Hepatocyte (in vitro differentiated cells): ENCODE measurements at regions not wholly inside any gene's neighbourhood (a gene's known extent, or its start where the extent isn't known, plus 50 kb on each side); places are given as distances from the start of the nearest gene placed in this dataset.

Experiments used
- DNase-seq: peaks from one replicate; pipeline ENCODE4 v3.0.0-alpha.2; 2016; ENCODE audit warnings: low spot score
- H2AFZ ChIP-seq: fragments of 200-600 bp; sonication (generic); 2 replicates; pipeline ENCODE4 v1.6.0; 2016; ENCODE audit warnings: antibody characterized with exemption, mild to moderate bottlenecking
- H3K27ac ChIP-seq: fragments of 200-600 bp; sonication (generic); 2 replicates; pipeline ENCODE4 v1.5.1; 2016; ENCODE audit warnings: mild to moderate bottlenecking
- H3K27me3 ChIP-seq: fragments of 200-600 bp; sonication (generic); 2 replicates; pipeline ENCODE4 v1.6.1; 2016
- H3K36me3 ChIP-seq: fragments of 200-600 bp; sonication (generic); replicated peaks from 2 replicates; pipeline ENCODE4 v1.5.1; 2016; ENCODE audit warnings: low read depth; ENCODE audit not compliant: insufficient read depth
- H3K4me1 ChIP-seq: fragments of 200-600 bp; sonication (generic); 2 replicates; pipeline ENCODE4 v1.5.1; 2016; ENCODE audit warnings: mild to moderate bottlenecking, moderate library complexity; ENCODE audit not compliant: insufficient read depth
- H3K4me2 ChIP-seq: fragments of 200-600 bp; sonication (generic); 2 replicates; pipeline ENCODE4 v1.6.0; 2016
- H3K4me3 ChIP-seq: fragments of 200-600 bp; sonication (generic); 2 replicates; pipeline ENCODE4 v1.5.1; 2016; ENCODE audit warnings: mild to moderate bottlenecking
- H3K79me2 ChIP-seq: fragments of 200-600 bp; sonication (generic); 2 replicates; pipeline ENCODE4 v1.6.0; 2017; ENCODE audit warnings: mild to moderate bottlenecking
- H3K9me2 ChIP-seq: fragments of 200-600 bp; sonication (generic); replicated peaks from 2 replicates; pipeline ENCODE4 v1.6.0; 2017; ENCODE audit warnings: mild to moderate bottlenecking; ENCODE audit not compliant: insufficient read depth
- H3K9me3 ChIP-seq: fragments of 200-600 bp; sonication (generic); 2 replicates; pipeline ENCODE4 v1.5.1; 2016; ENCODE audit warnings: low read depth, mild to moderate bottlenecking
- H4K20me1 ChIP-seq: fragments of 200-600 bp; sonication (generic); 2 replicates; pipeline ENCODE4 v1.6.0; 2016; ENCODE audit warnings: mild to moderate bottlenecking; ENCODE audit not compliant: insufficient read depth, poor library complexity, severe bottlenecking
- EZH2 ChIP-seq: fragments of 200-600 bp; sonication (generic); IDR thresholded peaks from 2 replicates; pipeline ENCODE4 v1.6.1; 2016; ENCODE audit warnings: antibody characterized with exemption, mild to moderate bottlenecking, borderline replicate concordance
- EZH2phosphoT487 ChIP-seq: fragments of 200-600 bp; sonication (generic); IDR thresholded peaks from one replicate; pipeline ENCODE4 v1.6.1; 2018; ENCODE audit warnings: antibody characterized with exemption, mild to moderate bottlenecking, low read depth, moderate library complexity; ENCODE audit not compliant: unreplicated experiment, severe bottlenecking
- WGBS: methylation state at CpG from one replicate; pipeline ENCODE4 v1.1.6; 2016; ENCODE audit warnings: low lambda C conversion rate; ENCODE audit errors: missing lambda C conversion rate; 5-methylcytosine and 5-hydroxymethylcytosine counted together
- TF ChIP-seq, protein P1 (sequence below): fragments of 200-600 bp; sonication (generic); IDR thresholded peaks from 2 replicates; pipeline ENCODE4 v1.5.1; 2016; ENCODE audit warnings: antibody characterized with exemption, mild to moderate bottlenecking; ENCODE audit not compliant: poor library complexity

DNA sequence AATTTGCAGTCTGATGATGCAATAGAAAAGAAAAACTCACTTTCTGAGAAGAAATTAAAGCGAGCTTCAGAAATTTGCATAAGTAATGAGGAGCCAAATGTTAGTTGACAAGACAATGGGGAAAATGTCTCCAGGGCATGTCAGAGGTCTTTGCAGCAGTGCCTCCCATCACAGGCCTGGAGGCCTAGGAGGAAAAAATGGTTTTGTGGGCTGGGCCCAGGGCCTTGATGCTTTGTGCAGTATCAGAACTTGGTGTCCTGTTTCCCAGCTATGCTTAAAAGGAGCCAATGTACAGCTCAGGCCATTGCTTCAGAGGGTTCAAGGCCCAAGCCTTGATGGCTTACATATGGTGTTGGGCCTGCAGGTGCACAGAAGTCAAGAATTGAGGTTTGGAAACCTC, 298.4 kb downstream of the SMARCA2 start:
- Histone ChIP-seq H3K27me3 (no peaks in the 10 kb centered on the region), H2AFZ (no peak overlapping the region), H3K9me2 (no peaks in the 10 kb centered on the region), H3K4me2 (no peak overlapping the region), H3K4me1 (no peaks in the 10 kb centered on the region), H4K20me1 (no peaks in the 10 kb centered on the region), H3K36me3 (no peaks in the 10 kb centered on the region), H3K4me3 (no peak overlapping the region), H3K79me2 (no peaks in the 10 kb centered on the region), H3K9me3 (peaks cover 19% of the 10 kb centered on the region), H3K27ac (no peak overlapping the region)
- no peak for DNase-seq
- 92% methylated on average over 1 of the region's 1 CpG for WGBS
- TF ChIP-seq, protein P1, sequence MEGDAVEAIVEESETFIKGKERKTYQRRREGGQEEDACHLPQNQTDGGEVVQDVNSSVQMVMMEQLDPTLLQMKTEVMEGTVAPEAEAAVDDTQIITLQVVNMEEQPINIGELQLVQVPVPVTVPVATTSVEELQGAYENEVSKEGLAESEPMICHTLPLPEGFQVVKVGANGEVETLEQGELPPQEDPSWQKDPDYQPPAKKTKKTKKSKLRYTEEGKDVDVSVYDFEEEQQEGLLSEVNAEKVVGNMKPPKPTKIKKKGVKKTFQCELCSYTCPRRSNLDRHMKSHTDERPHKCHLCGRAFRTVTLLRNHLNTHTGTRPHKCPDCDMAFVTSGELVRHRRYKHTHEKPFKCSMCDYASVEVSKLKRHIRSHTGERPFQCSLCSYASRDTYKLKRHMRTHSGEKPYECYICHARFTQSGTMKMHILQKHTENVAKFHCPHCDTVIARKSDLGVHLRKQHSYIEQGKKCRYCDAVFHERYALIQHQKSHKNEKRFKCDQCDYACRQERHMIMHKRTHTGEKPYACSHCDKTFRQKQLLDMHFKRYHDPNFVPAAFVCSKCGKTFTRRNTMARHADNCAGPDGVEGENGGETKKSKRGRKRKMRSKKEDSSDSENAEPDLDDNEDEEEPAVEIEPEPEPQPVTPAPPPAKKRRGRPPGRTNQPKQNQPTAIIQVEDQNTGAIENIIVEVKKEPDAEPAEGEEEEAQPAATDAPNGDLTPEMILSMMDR: no peak
- no peak for TF ChIP-seq EZH2phosphoT487

DNA sequence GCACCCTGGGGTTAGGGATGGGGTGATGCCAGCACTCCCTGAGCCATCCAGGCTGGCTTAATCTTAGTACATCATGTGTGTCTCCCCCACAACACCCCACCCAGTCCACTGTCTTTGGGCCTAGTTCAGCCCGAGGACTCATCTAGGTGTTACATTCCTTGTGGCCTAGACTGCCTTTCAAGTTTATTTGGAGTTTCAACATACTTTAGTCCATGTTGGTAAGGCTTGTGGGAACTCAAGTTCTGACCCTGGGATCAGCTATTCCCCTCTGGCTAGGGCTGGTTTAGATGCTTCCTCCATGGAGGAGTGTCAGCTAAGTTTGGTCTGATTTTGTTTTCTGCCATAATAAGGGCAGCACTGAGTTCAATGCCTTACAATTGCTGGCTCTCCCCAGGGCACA, 302.4 kb downstream of the SMARCA2 start:
- Histone ChIP-seq H3K79me2 (no peaks in the 10 kb centered on the region), H3K9me3 (peaks cover 5% of the 10 kb centered on the region), H4K20me1 (no peaks in the 10 kb centered on the region), H3K4me2 (no peak overlapping the region), H3K27me3 (no peaks in the 10 kb centered on the region), H3K4me1 (no peaks in the 10 kb centered on the region), H2AFZ (no peak overlapping the region), H3K4me3 (no peak overlapping the region), H3K9me2 (no peaks in the 10 kb centered on the region), H3K36me3 (no peaks in the 10 kb centered on the region), H3K27ac (no peak overlapping the region)
- TF ChIP-seq EZH2phosphoT487: no peak
- no peak for TF ChIP-seq EZH2
- TF ChIP-seq, protein P1: no peak
- DNase-seq: no peak
- WGBS: 80% methylated on average over 1 of the region's 1 CpG

DNA sequence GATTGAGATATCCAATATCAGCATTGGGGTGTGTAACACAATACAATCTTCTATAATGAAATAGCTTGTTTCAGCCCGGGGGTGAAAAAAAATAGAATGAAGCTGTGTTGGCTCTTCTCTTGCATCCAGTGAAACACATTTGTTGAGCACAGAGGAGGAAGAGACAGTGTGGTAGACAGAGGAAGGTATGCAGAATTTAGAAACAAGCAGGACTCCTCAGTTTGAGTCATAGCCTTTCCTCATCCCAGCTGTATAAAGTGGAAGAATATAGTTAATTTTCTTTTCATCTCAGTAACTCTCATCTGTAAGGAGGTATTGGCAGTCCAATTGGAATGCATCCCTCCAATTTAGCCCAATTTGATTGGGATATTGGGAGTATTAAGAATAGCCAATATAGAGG, 302.2 kb upstream of the VLDLR start:
- Histone ChIP-seq H3K27me3 (no peaks in the 10 kb centered on the region), H3K4me1 (no peaks in the 10 kb centered on the region), H2AFZ (no peak overlapping the region), H3K9me3 (no peaks in the 10 kb centered on the region), H3K4me2 (no peak overlapping the region), H3K36me3 (no peaks in the 10 kb centered on the region), H4K20me1 (no peaks in the 10 kb centered on the region), H3K79me2 (no peaks in the 10 kb centered on the region), H3K4me3 (no peak overlapping the region), H3K9me2 (no peaks in the 10 kb centered on the region), H3K27ac (no peak overlapping the region)
- 89% methylated on average over 1 of the region's 1 CpG for WGBS
- no peak for TF ChIP-seq EZH2
- TF ChIP-seq EZH2phosphoT487: no peak
- TF ChIP-seq, protein P1: no peak
- DNase-seq: no peak

DNA sequence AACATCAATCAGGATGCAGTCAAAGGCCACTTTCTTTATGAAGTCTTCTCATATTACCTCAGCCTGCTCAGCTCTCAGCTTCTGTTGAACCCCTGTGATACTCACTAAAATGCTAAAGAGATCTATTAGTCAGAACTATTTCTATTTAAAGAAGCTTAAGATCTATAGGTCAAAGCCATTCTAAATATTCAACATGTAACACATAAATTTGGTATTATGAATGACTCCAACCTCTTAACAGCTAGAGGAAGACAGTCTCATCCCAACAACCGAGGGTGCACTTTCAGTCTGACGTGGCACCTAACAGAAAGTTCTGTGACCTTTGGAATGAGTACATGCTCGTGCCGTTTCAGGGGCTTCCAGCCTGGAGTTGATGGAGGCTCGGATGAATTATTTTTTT, 301.5 kb upstream of the VLDLR start:
- Histone ChIP-seq H3K27me3 (no peaks in the 10 kb centered on the region), H4K20me1 (no peaks in the 10 kb centered on the region), H3K4me1 (no peaks in the 10 kb centered on the region), H3K4me3 (no peak overlapping the region), H3K9me3 (no peaks in the 10 kb centered on the region), H2AFZ (no peak overlapping the region), H3K27ac (no peak overlapping the region), H3K4me2 (no peak overlapping the region), H3K9me2 (no peaks in the 10 kb centered on the region), H3K79me2 (no peaks in the 10 kb centered on the region), H3K36me3 (no peaks in the 10 kb centered on the region)
- 93% methylated on average over 5 of the region's 5 CpGs for WGBS
- DNase-seq: no peak
- TF ChIP-seq EZH2: no peak
- TF ChIP-seq, protein P1: no peak
- no peak for TF ChIP-seq EZH2phosphoT487
